OCI-LY3 (cell line): ENCODE measurements at regions not wholly inside any gene's neighbourhood (a gene's known extent, or its start where the extent isn't known, plus 50 kb on each side); places are given as distances from the start of the nearest gene placed in this dataset.

ENCODE experiments used
- CTCF ChIP-seq: fragments of 200-600, 300-600 bp; sonication (generic); IDR thresholded peaks from 2 replicates; pipeline ENCODE4 v1.5.1; 2014; ENCODE audit warnings: antibody characterized with exemption, low read length, low read depth
- EZH2phosphoT487 ChIP-seq: fragments of 200-600 bp; shearing (Covaris generic); IDR thresholded peaks from 2 replicates; pipeline ENCODE4 v1.6.1; 2018; ENCODE audit warnings: antibody characterized with exemption, mixed run types, low read depth

GRCh38 chr9:88302579-88303324 is 85.5 kb upstream of the SPIN1 start:
- TF ChIP-seq CTCF (no peak), EZH2phosphoT487 (no peak)
